ENCODE measurements at regions not wholly inside any gene's neighbourhood (a gene's known extent, or its start where the extent isn't known, plus 50 kb on each side); places are given as distances from the start of the nearest gene placed in this dataset.

GRCh38 chr13:58247080-58247479 lies 615.5 kb downstream of the PCDH17 start:
- Histone ChIP-seq H3K9me3 (ENCODE audit: low read length) (peaks cover 79% of the 10 kb centered on the region), H3K4me2 (ENCODE audit: low read depth, low read length) (no peak overlapping the region), H3K27me3 (ENCODE audit: control insufficient read depth in 1 of 2, insufficient read depth in 2 of 2, low read length in 2 of 2) (no peaks in the 10 kb centered on the region), H3K79me2 (ENCODE audit: insufficient read depth, low read length) (no peaks in the 10 kb centered on the region), H2AFZ (ENCODE audit: low read length) (no peak overlapping the region), H3K4me3 (replicated peaks in 1 of 3; ENCODE audit: insufficient read depth in 1 of 3, low read depth in 2 of 3, low read length in 3 of 3) (no peak overlapping the region), H3K9ac (ENCODE audit: insufficient read depth, low read depth, low read length) (no peak overlapping the region), H3K4me1 (ENCODE audit: insufficient read depth, low read length) (no peaks in the 10 kb centered on the region), H3K36me3 (replicated peaks in 1 of 2; ENCODE audit: control insufficient read depth in 1 of 2, insufficient read depth in 2 of 2, low read length in 2 of 2) (no peaks in the 10 kb centered on the region), H3K27ac (ENCODE audit: extremely low read length, insufficient read depth, low read length) (no peak overlapping the region), H4K20me1 (ENCODE audit: insufficient read depth, low read length) (no peaks in the 10 kb centered on the region)
- ChIA-PET POLR2A (no interaction called here), CTCF (ENCODE audit: low intra/inter-chr PET ratio, low total read pairs) (no interaction called here)
- in situ Hi-C loops (cut with HindIII; ENCODE audit: extremely low pct_ligation_motif_present, low pct_unique_long_range_greater_than_20kb) = no loop called here
- intact Hi-C loops (cut with micrococcal nuclease; ENCODE audit: unreplicated experiment) = no loop called here
- no peak for TF ChIP-seq ZNF446 (CRISPR knock-in tag; IDR thresholded peaks at IDR 0.05)
- TF ChIP-seq KMT2B (CRISPR knock-in tag; IDR thresholded peaks at IDR 0.05) = no peak
- no peak for TF ChIP-seq KDM2A (CRISPR knock-in tag; IDR thresholded peaks at IDR 0.05; ENCODE audit: borderline replicate concordance, low read depth)
- FAIRE-seq (no peak), DNase-seq (ENCODE audit: low spot score) (no peak), ATAC-seq (no peak)
- 1% methylated on average over 2 of the region's 2 CpGs for WGBS (ENCODE audit: low lambda C conversion rate)
- no TSS peak for BruUV-seq (replicated peaks)

- TF ChIP-seq ZBTB21 (CRISPR knock-in tag; IDR thresholded peaks at IDR 0.05) = no peak
- no peak for TF ChIP-seq ZMYM2 (CRISPR knock-in tag; IDR thresholded peaks at IDR 0.05)
- TF ChIP-seq HMGXB4 (CRISPR knock-in tag; IDR thresholded peaks at IDR 0.05; ENCODE audit: borderline replicate concordance in 1 of 2, low read depth in 1 of 2) = no peak
- TF ChIP-seq KLF13 (CRISPR knock-in tag; IDR thresholded peaks at IDR 0.05) = no peak
- no peak for TF ChIP-seq ATF7 (IDR thresholded peaks at IDR 0.05)
- TF ChIP-seq ATF7 (CRISPR knock-in tag; IDR thresholded peaks at IDR 0.05) = no peak
- TF ChIP-seq ZNF101 (CRISPR knock-in tag; IDR thresholded peaks at IDR 0.05; ENCODE audit: borderline replicate concordance, low read depth) = no peak
- TF ChIP-seq ZNF589 (CRISPR knock-in tag; conservative IDR thresholded peaks at IDR 0.05) = no peak
- TF ChIP-seq ZFP36L1 (CRISPR knock-in tag; IDR thresholded peaks at IDR 0.05) = no peak
- no peak for TF ChIP-seq POLR2G (IDR thresholded peaks at IDR 0.05; ENCODE audit: low read depth, low read length)
- TF ChIP-seq PAX8 (CRISPR knock-in tag; IDR thresholded peaks at IDR 0.05; ENCODE audit: borderline replicate concordance) = no peak
- no peak for TF ChIP-seq ZNF34 (CRISPR knock-in tag; IDR thresholded peaks at IDR 0.05; ENCODE audit: borderline replicate concordance)
- no peak for TF ChIP-seq HNRNPUL1 (IDR thresholded peaks at IDR 0.05; ENCODE audit: low read depth, low read length)
- no peak for TF ChIP-seq HDAC2 (CRISPR knock-in tag; IDR thresholded peaks at IDR 0.05)
- no peak for TF ChIP-seq ZNF670 (CRISPR knock-in tag; IDR thresholded peaks at IDR 0.05; ENCODE audit: borderline replicate concordance)
- Histone ChIP-seq H4K20me1 (ENCODE audit: insufficient read depth, low read length) (no peaks in the 10 kb centered on the region), H2AFZ (ENCODE audit: low read length) (no peak overlapping the region), H3K4me3 (replicated peaks in 1 of 3; ENCODE audit: insufficient read depth in 1 of 3, low read depth in 2 of 3, low read length in 3 of 3) (no peak overlapping the region), H3K27me3 (ENCODE audit: control insufficient read depth in 1 of 2, insufficient read depth in 2 of 2, low read length in 2 of 2) (no peaks in the 10 kb centered on the region), H3K4me1 (ENCODE audit: insufficient read depth, low read length) (no peaks in the 10 kb centered on the region), H3K9me3 (ENCODE audit: low read length) (peaks cover 65% of the 10 kb centered on the region), H3K27ac (ENCODE audit: extremely low read length, insufficient read depth, low read length) (no peak overlapping the region), H3K9ac (ENCODE audit: insufficient read depth, low read depth, low read length) (no peak overlapping the region), H3K4me2 (ENCODE audit: low read depth, low read length) (no peak overlapping the region), H3K79me2 (ENCODE audit: insufficient read depth, low read length) (no peaks in the 10 kb centered on the region), H3K36me3 (replicated peaks in 1 of 2; ENCODE audit: control insufficient read depth in 1 of 2, insufficient read depth in 2 of 2, low read length in 2 of 2) (no peaks in the 10 kb centered on the region)
- no TSS peak for BruUV-seq (replicated peaks)
- ChIA-PET POLR2A (no interaction called here), CTCF (ENCODE audit: low intra/inter-chr PET ratio, low total read pairs) (no interaction called here)
- in situ Hi-C loops (cut with HindIII; ENCODE audit: extremely low pct_ligation_motif_present, low pct_unique_long_range_greater_than_20kb) = no loop called here
- ATAC-seq (no peak), DNase-seq (ENCODE audit: low spot score) (no peak), FAIRE-seq (no peak)
- 0% methylated on average over 1 of the region's 1 CpG for WGBS (ENCODE audit: low lambda C conversion rate)
- intact Hi-C loops (cut with micrococcal nuclease; ENCODE audit: unreplicated experiment) = no loop called here
Observed at GRCh38 chr13:58254943-58255342, 623.4 kb downstream of the PCDH17 start.

Measured in HepG2 (cell line).